IMR-90 (cell line): ENCODE measurements at regions not wholly inside any gene's neighbourhood (a gene's known extent, or its start where the extent isn't known, plus 50 kb on each side); places are given as distances from the start of the nearest gene placed in this dataset.

Experiments
- ATAC-seq: fragments of 200-7000 bp; cut with Tn5 transposase; 2 replicates; pipeline ENCODE4 v1.9.1; 2020; ENCODE audit warnings: low read depth, mild to moderate bottlenecking, moderate library complexity
- BruUV-seq: library from RNA; stranded (reverse); fragments of 400-500 nt; replicated peaks from 2 replicates; lab custom pipeline; 2021; lab: Mats Ljungman, UMichigan
- CTCF ChIA-PET: fragments of 300-600 bp; formaldehyde crosslinking; extraction: SDS; loops from one replicate; lab custom pipeline; 2021; ENCODE audit warnings: antibody characterized with exemption; lab: Yijun Ruan, JAX
- POLR2A ChIA-PET: fragments of 300-600 bp; sonication (Branson Sonifier 250); formaldehyde crosslinking; loops from one replicate; lab custom pipeline; 2022; ENCODE audit warnings: antibody characterized with exemption; ENCODE audit not compliant: unreplicated experiment; lab: Charles Lee
- DNase-seq: peaks from one replicate; pipeline ENCODE4 v3.0.0; 2013
- H2AFZ ChIP-seq: replicated peaks from 2 replicates; pipeline ENCODE3; 2013; ENCODE audit warnings: low read length, mild to moderate bottlenecking; ENCODE audit not compliant: poor library complexity
- H2AK5ac ChIP-seq: 2 replicates; pipeline ENCODE4 v1.6.1; 2013; ENCODE audit warnings: low read depth, low read length, inconsistent platforms
- H2AK9ac ChIP-seq: replicated peaks from 2 replicates; pipeline ENCODE3; 2013; ENCODE audit warnings: mild to moderate bottlenecking, low read depth, low read length, moderate library complexity; ENCODE audit not compliant: poor library complexity
- H2BK120ac ChIP-seq: 2 replicates; pipeline ENCODE4 v1.6.1; 2013; ENCODE audit warnings: low read depth, low read length, inconsistent platforms
- H2BK15ac ChIP-seq: 3 replicates; pipeline ENCODE4 v1.6.1; 2013; ENCODE audit warnings: low read depth, low read length, inconsistent platforms
- H2BK20ac ChIP-seq: 2 replicates; pipeline ENCODE4 v1.6.1; 2013; ENCODE audit warnings: low read depth, mild to moderate bottlenecking, inconsistent platforms, low read length, moderate library complexity
- H2BK5ac ChIP-seq: 2 replicates; pipeline ENCODE4 v1.6.1; 2013; ENCODE audit warnings: mild to moderate bottlenecking, low read depth, low read length, inconsistent platforms; ENCODE audit not compliant: poor library complexity, severe bottlenecking
- H3K14ac ChIP-seq: replicated peaks from 2 replicates; pipeline ENCODE4 v1.6.1; 2013; ENCODE audit warnings: low read depth, low read length, inconsistent platforms
- H3K18ac ChIP-seq: 2 replicates; pipeline ENCODE4 v1.6.1; 2013; ENCODE audit warnings: low read depth, low read length, control low read depth
- H3K23ac ChIP-seq: 2 replicates; pipeline ENCODE4 v1.6.1; 2013; ENCODE audit warnings: low read depth, low read length, inconsistent platforms
- H3K27ac ChIP-seq: 2 replicates; pipeline ENCODE4 v1.5.1; 2013; ENCODE audit warnings: mild to moderate bottlenecking, control low read depth, low read length; ENCODE audit not compliant: insufficient read depth
- H3K27me3 ChIP-seq: 2 replicates; pipeline ENCODE4 v1.6.1; 2013; ENCODE audit warnings: low read length; ENCODE audit not compliant: control insufficient read depth, insufficient read depth
- H3K36me3 ChIP-seq: 2 replicates; pipeline ENCODE4 v1.6.1; 2013; ENCODE audit warnings: low read length, mixed read lengths; ENCODE audit not compliant: control insufficient read depth, insufficient read depth
- H3K4ac ChIP-seq: 2 replicates; pipeline ENCODE4 v1.6.1; 2013; ENCODE audit warnings: low read depth, low read length, inconsistent platforms
- H3K4me1 ChIP-seq: 2 replicates; pipeline ENCODE4 v1.6.1; 2013; ENCODE audit warnings: low read length, mixed read lengths; ENCODE audit not compliant: control insufficient read depth, insufficient read depth
- H3K4me2 ChIP-seq: 2 replicates; pipeline ENCODE4 v1.6.1; 2013; ENCODE audit warnings: low read depth, mild to moderate bottlenecking, control low read depth, low read length, moderate library complexity
- H3K4me3 ChIP-seq: 2 replicates; pipeline ENCODE4 v1.5.1; 2013; ENCODE audit warnings: low read depth, mild to moderate bottlenecking, control low read depth, low read length, moderate library complexity; ENCODE audit not compliant: insufficient read depth
- H3K56ac ChIP-seq: 2 replicates; pipeline ENCODE4 v1.6.1; 2013; ENCODE audit warnings: low read length, inconsistent platforms; ENCODE audit not compliant: insufficient read depth; ENCODE audit errors: extremely low read depth
- H3K79me1 ChIP-seq, 2 experiments: 2 replicates each; pipeline ENCODE4 v1.6.1; 2013; ENCODE audit warnings: low read length in 2 of 2, inconsistent platforms in 1 of 2, low read depth in 1 of 2
- H3K9ac ChIP-seq: 2 replicates; pipeline ENCODE4 v1.6.1; 2013; ENCODE audit warnings: low read depth, low read length, control low read depth
- H3K9me1 ChIP-seq: 2 replicates; pipeline ENCODE4 v1.6.1; 2013; ENCODE audit warnings: low read length, inconsistent platforms; ENCODE audit not compliant: insufficient read depth
- H3K9me3 ChIP-seq: 2 replicates; pipeline ENCODE4 v1.6.1; 2013; ENCODE audit warnings: low read length; ENCODE audit not compliant: control insufficient read depth, insufficient read depth
- H4K20me1 ChIP-seq: 2 replicates; pipeline ENCODE4 v1.6.1; 2013; ENCODE audit warnings: low read length, inconsistent platforms; ENCODE audit not compliant: insufficient read depth
- H4K5ac ChIP-seq: 2 replicates; pipeline ENCODE4 v1.6.1; 2013; ENCODE audit warnings: mild to moderate bottlenecking, low read depth, low read length, control low read depth
- H4K8ac ChIP-seq, 2 experiments: 2 replicates each; pipeline ENCODE4 v1.6.1; 2013; ENCODE audit warnings: low read depth in 2 of 2, low read length in 2 of 2, control low read depth in 1 of 2, inconsistent platforms in 1 of 2
- H4K91ac ChIP-seq: 2 replicates; pipeline ENCODE4 v1.6.1; 2013; ENCODE audit warnings: low read depth, low read length, inconsistent platforms; ENCODE audit not compliant: insufficient read depth
- CEBPB ChIP-seq: IDR thresholded peaks from 2 replicates; pipeline ENCODE4 v1.6.1; 2012; ENCODE audit warnings: low read depth, low read length, improper control_type of control experiment
- FOS ChIP-seq: fragments of 150-350 bp; IDR thresholded peaks from 2 replicates; pipeline ENCODE4 v1.6.1; 2016; ENCODE audit warnings: low read depth, low read length
- MXI1 ChIP-seq: IDR thresholded peaks from 2 replicates; pipeline ENCODE4 v1.6.1; 2012; ENCODE audit warnings: low read depth, mild to moderate bottlenecking, low read length, moderate library complexity, borderline replicate concordance
- NFE2L2 ChIP-seq: fragments of 150-350 bp; IDR thresholded peaks from 2 replicates; pipeline ENCODE4 v1.6.1; 2016; ENCODE audit warnings: low read depth, mild to moderate bottlenecking, low read length
- RAD21 ChIP-seq: IDR thresholded peaks from 2 replicates; pipeline ENCODE4 v1.6.1; 2012; ENCODE audit warnings: low read length, improper control_type of control experiment
- RFX5 ChIP-seq: IDR thresholded peaks from 2 replicates; pipeline ENCODE4 v1.8.0; 2012; ENCODE audit warnings: low read depth, mild to moderate bottlenecking, low read length, moderate library complexity
- SMC3 ChIP-seq: fragments of 150-350 bp; IDR thresholded peaks from 2 replicates; pipeline ENCODE4 v1.6.1; 2016; ENCODE audit warnings: low read depth, mild to moderate bottlenecking, antibody characterized with exemption, low read length, moderate library complexity
- WGBS, 2 experiments: methylation state at CpG; one replicate each; pipeline versions ENCODE4 v1.1.5 to v1.1.7; 2013; ENCODE audit warnings: missing lambda C conversion rate in 2 of 2; ENCODE audit not compliant: insufficient read length in 1 of 2; ENCODE audit errors: extremely low coverage in 2 of 2; 5-methylcytosine and 5-hydroxymethylcytosine counted together
- dilution Hi-C: fragments of 300-500 bp; cut with HindIII; formaldehyde crosslinking; loops from one replicate; pipeline ENCODE4 v1.14.3; 2018; ENCODE audit warnings: low sequenced_read_pairs; ENCODE audit not compliant: unreplicated experiment
- in situ Hi-C: fragments of 300-500 bp; cut with MboI; formaldehyde crosslinking; loops from 3 replicates; pipeline ENCODE4 v1.14.3; 2019; ENCODE audit warnings: low sequenced_read_pairs, inconsistent platforms, mixed read lengths
- intact Hi-C: fragments of 100-400 bp; cut with micrococcal nuclease; formaldehyde crosslinking; loops from 2 replicates; pipeline ENCODE4 v1.10.0; 2022
- TF ChIP-seq, protein P1 (sequence below): fragments of 150-350 bp; IDR thresholded peaks from 2 replicates; pipeline ENCODE4 v1.6.1; 2017; ENCODE audit warnings: mild to moderate bottlenecking, antibody characterized with exemption, low read length, low read depth
- TF ChIP-seq, protein P2 (sequence below): fragments of 150-350 bp; IDR thresholded peaks from 2 replicates; pipeline ENCODE4 v1.6.1; 2016; ENCODE audit warnings: low read depth, mild to moderate bottlenecking, low read length, moderate library complexity, borderline replicate concordance
- TF ChIP-seq, protein P3 (sequence below): conservative IDR thresholded peaks from 2 replicates; pipeline ENCODE4 v1.5.1; 2012; ENCODE audit warnings: mild to moderate bottlenecking, low read depth, low read length, improper control_type of control experiment

DNA sequence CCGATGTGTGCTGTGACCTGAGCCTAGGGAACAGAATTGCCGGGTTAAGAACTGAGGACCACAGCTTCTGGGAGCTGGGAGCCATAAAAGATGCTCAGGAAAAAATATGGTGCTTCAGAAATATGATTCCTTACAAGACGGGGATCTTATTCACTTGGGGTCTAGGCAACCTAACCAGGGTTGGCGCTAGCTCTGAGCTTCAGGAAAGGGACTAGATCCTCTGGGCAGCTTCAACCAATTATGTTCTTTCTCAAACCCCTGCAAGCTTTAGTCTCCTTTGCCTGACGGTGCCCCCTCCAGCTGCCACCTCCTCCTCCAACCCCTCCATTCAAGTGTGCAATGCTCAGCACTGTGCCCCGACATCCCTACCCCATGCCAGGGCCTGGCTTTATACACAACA is 634.1 kb upstream of the CADM1 start:
- Histone ChIP-seq H3K4me3 (no peak overlapping the region), H3K36me3 (no peaks in the 10 kb centered on the region), H2AK9ac (no peak overlapping the region), H3K4ac (no peak overlapping the region), H3K14ac (no peak overlapping the region), H3K79me1 (no peaks in the 10 kb centered on the region), H3K9me3 (no peaks in the 10 kb centered on the region), H3K4me2 (no peak overlapping the region), H3K27me3 (no peaks in the 10 kb centered on the region; the same call in 1 of the 2 replicates), H2BK20ac (no peak overlapping the region), H2BK15ac (no peak overlapping the region), H3K56ac (no peak overlapping the region), H4K8ac (no peak overlapping the region), H2BK120ac (no peak overlapping the region), H4K20me1 (no peaks in the 10 kb centered on the region), H2BK5ac (no peak overlapping the region), H4K5ac (no peak overlapping the region), H3K4me1 (no peaks in the 10 kb centered on the region), H3K9ac (no peak overlapping the region), H3K18ac (no peak overlapping the region), H2AFZ (no peak overlapping the region), H3K23ac (no peak overlapping the region), H4K91ac (no peak overlapping the region), H3K27ac (no peak overlapping the region), H2AK5ac (no peak overlapping the region), H3K9me1 (no peaks in the 10 kb centered on the region)
- in situ Hi-C loops (no loop called here), intact Hi-C loops (no loop called here), dilution Hi-C loops (no loop called here)
- 44% methylated on average over 3 of the region's 6 CpGs; no CpG with 5 or more reads in 1 of the 2 experiments for WGBS, 2 experiments
- POLR2A ChIA-PET = no interaction called here
- ATAC-seq = no peak
- no TSS peak for BruUV-seq
- no peak for DNase-seq
- CTCF ChIA-PET = interaction anchor here (0.6 kb wide), 1 partner anchor 1774 kb away, joined by 3 read pairs; no protein-coding TSS in a partner anchor
- TF ChIP-seq CEBPB (no peak), NFE2L2 (no peak), SMC3 (no peak), RFX5 (no peak), RAD21 (no peak), FOS (no peak), MXI1 (no peak)
- TF ChIP-seq, protein P1, sequence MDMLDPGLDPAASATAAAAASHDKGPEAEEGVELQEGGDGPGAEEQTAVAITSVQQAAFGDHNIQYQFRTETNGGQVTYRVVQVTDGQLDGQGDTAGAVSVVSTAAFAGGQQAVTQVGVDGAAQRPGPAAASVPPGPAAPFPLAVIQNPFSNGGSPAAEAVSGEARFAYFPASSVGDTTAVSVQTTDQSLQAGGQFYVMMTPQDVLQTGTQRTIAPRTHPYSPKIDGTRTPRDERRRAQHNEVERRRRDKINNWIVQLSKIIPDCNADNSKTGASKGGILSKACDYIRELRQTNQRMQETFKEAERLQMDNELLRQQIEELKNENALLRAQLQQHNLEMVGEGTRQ = no peak
- TF ChIP-seq, protein P2, sequence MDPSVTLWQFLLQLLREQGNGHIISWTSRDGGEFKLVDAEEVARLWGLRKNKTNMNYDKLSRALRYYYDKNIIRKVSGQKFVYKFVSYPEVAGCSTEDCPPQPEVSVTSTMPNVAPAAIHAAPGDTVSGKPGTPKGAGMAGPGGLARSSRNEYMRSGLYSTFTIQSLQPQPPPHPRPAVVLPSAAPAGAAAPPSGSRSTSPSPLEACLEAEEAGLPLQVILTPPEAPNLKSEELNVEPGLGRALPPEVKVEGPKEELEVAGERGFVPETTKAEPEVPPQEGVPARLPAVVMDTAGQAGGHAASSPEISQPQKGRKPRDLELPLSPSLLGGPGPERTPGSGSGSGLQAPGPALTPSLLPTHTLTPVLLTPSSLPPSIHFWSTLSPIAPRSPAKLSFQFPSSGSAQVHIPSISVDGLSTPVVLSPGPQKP = no peak
- TF ChIP-seq, protein P3, sequence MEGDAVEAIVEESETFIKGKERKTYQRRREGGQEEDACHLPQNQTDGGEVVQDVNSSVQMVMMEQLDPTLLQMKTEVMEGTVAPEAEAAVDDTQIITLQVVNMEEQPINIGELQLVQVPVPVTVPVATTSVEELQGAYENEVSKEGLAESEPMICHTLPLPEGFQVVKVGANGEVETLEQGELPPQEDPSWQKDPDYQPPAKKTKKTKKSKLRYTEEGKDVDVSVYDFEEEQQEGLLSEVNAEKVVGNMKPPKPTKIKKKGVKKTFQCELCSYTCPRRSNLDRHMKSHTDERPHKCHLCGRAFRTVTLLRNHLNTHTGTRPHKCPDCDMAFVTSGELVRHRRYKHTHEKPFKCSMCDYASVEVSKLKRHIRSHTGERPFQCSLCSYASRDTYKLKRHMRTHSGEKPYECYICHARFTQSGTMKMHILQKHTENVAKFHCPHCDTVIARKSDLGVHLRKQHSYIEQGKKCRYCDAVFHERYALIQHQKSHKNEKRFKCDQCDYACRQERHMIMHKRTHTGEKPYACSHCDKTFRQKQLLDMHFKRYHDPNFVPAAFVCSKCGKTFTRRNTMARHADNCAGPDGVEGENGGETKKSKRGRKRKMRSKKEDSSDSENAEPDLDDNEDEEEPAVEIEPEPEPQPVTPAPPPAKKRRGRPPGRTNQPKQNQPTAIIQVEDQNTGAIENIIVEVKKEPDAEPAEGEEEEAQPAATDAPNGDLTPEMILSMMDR = no peak
